ENCODE measurements at regions not wholly inside any gene's neighbourhood (a gene's known extent, or its start where the extent isn't known, plus 50 kb on each side); places are given as distances from the start of the nearest gene placed in this dataset.
A peak's percentile ranks its signal among the peaks of the same experiment; 100 is the strongest.

DNA sequence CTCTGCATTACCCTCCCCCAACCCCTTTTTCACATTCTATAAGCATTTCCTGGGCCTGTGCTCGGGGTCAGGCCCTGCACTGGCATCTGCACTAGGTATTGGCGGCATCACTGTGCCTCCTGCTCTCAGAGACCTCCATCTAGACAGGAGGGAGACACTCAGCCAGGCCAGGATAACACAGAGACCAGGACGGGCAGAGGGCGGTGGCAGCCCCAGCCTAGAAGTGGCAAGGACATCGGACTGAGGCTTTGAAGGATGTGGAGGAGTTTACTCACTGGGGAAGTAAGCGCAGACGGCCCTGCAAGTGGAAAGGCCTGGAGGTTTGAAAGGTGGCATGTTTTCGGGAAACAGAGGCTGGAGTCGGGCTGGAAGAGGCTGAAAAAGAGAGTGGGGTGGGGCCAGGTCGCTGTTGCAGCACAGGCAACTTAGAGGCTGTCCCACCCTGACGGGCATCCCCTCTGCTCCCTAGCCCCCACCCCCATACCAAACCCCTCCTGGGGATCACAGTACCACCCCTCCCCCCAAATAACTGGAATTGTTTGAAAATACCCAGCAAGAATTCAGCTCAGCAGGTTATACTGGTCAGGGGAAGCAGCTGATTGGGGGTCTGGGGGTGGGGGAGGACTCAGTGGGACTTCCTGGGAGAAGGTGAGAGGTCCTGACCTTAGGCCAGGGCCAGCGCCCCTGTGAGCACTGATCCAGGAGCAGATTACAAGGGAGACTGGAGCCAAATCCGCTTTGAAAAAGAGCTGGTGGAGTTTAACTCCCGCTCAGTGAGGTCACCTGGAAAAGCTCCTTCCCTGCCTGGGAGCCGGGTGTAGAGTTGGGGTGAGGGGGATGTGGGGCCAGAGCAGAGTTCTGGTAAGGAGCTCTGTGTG is 121.8 kb upstream of the WNT4 start:
- no peak for DNase-seq (ENCODE audit: low spot score)

- DNase-seq (ENCODE audit: low spot score), result no peak
These were observed 123.2 kb upstream of the WNT4 start for GRCh38 chr1:22266141-22266540.

DNA sequence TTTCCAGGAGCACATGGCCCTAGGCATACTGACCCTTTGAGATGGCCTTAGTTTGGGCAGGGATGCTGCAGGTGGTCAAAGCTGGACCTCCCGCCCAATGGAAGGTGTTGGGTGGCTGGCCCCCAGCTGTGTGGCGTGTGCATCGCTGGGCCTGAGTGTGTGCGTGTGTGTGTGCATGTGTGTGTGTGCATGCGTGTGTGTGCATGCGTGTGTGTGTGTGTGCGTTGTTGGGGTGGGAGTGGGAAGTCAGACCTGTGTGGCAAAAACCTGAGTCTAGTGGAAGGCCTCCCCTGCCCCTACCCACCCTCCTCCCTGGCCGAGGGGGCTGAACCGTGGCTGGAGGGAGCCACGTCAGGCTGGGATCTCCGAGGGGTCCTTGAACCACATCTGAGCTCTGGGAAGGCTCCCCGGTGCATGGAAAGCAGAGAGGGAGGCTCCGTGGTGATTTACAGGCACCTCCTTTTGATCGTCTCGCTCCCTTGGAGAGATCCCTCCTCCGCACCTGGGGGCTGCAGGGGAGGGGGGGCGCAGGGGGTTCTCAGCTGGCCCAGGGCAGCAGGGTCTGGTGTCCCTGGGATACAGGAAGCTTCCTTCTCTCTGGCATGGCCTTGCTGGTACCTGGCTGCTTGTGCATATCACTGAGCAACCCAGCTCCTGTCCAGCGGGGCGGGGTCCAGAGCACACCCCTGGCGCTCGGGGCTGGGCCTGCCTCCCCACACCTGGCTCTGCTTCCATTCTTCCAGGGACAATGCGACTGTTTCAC is 124.7 kb upstream of the WNT4 start:
- DNase-seq (ENCODE audit: low spot score), result no peak

GRCh38 chr1:22268327-22268726 is 125.4 kb upstream of the WNT4 start:
- DNase-seq (ENCODE audit: low spot score), result no peak

DNA sequence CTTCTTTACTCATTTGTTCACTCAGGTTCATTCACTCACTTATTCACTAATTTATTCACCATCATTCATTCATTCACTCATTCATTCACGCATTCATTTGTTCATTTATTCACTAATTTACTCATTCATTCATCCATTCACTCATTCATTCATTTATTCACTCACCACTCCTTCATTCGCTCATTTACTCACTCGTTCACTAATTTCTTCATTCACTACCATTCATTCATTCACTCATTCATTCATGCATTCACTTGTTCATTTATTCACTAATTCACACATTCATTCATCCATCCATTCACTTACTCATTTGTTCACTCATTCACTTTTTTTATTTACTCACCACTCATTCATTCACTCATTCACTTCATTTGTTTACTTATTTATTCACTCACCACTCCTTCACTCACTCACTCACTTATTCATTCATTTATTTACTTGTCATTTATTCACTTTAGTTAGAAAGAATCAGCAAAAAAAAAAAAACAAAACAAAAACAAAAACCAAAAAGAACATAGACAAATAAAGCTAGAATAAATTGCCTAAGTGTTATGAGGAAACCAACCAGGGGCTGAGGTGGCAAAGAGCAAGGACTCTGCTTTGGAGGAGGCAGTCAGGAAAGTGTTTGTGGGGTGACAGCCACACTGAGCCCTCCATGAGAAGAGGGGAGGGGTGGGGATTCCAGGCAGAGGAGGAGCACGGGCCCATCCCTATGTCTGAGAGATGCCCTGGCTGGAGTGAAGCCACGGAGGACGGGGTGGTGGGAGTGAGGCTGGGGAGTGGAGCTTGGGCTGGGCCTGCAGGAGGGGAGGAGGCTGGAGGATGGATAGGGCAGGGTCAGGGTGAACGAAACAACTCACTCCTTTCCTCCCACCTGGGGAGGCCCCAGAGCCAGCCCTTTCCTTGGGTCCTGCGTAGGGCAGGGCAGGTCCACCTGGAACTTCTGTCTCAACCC is 129.2 kb upstream of the WNT4 start:
- no peak for DNase-seq (ENCODE audit: low spot score)

- no peak for DNase-seq (ENCODE audit: low spot score)
These were observed 131.1 kb upstream of the WNT4 start for GRCh38 chr1:22273686-22274681.

- no peak for DNase-seq (ENCODE audit: low spot score)
These were observed 132.3 kb upstream of the WNT4 start for GRCh38 chr1:22275167-22275566.

- DNase-seq (ENCODE audit: low spot score), result peak; percentile 48
These were observed 132.9 kb upstream of the WNT4 start for GRCh38 chr1:22275626-22276395.

GRCh38 chr1:22276396-22276748 is 133.5 kb upstream of the WNT4 start:
- no peak for DNase-seq (ENCODE audit: low spot score)

GRCh38 chr1:22277662-22278061 is 134.8 kb upstream of the WNT4 start:
- no peak for DNase-seq (ENCODE audit: low spot score)

- no peak for DNase-seq (ENCODE audit: low spot score)
These were observed 136.8 kb upstream of the WNT4 start for GRCh38 chr1:22279735-22280134.

GRCh38 chr1:22280526-22280925 is 137.6 kb upstream of the WNT4 start:
- DNase-seq (ENCODE audit: low spot score), result no peak

DNA sequence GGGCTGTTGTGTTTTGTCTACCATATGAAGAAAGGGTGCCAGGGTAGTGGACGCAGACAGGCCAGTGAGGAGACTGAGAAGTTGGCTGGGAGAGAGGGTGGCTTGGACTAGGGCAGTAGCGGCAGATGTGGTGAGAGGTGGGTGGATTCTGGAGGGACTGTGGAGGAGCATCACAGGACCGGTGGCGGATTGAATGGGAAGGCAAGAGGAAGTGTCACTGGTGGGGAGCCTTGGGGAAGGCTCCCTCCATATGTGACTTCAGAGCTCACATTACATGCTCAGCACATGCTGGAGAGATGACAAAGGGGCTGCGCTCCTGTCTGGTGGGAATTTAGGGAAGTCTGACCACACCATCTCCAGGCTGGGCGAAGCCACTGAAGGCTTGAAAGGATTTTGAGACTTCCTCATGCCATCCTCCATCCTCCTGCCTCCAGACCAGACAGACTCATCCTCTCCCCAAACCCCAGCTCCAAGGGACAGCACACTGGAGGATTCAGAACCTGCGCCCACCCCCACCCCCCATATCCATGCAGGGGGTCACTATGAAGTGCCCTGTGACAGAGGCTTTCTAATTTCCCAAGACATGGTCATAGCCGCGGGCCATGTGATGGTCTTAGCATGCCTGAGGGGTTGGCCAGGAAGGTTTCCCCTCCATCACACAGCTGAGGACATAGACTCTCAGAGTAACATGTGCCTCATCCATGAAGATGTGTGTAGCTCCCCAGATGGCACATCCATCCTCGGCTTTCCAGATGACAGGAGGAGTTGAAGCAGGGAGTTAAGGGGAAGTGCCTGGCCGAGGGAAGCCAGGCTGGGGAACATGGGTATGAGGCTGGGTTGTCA is 138.8 kb upstream of the WNT4 start:
- no peak for DNase-seq (ENCODE audit: low spot score)

GRCh38 chr1:22282364-22282995 is 139.6 kb upstream of the WNT4 start:
- DNase-seq (ENCODE audit: low spot score), result no peak

DNA sequence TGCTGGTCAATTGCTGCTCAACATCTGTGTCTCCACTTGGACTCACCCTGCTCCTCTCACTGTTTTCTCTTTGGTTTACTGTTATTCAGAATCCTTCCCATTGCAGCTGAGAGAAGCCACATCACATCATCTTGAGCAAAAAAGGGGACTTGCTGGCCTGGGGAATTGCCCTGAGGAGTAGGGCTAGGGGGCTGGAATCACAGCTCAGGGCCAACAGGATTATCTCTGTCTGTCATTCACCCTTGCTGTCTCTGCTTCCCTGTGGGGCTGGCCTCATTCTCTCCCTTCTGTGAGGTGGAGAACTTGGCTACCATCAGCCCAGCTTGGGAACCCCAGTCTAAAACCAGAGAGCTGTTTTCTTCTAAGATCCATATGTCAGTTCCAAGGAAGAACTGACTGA is 140.7 kb upstream of the WNT4 start:
- DNase-seq (ENCODE audit: low spot score), result no peak

GRCh38 chr1:22284236-22284635 is 141.3 kb upstream of the WNT4 start:
- no peak for DNase-seq (ENCODE audit: low spot score)

DNA sequence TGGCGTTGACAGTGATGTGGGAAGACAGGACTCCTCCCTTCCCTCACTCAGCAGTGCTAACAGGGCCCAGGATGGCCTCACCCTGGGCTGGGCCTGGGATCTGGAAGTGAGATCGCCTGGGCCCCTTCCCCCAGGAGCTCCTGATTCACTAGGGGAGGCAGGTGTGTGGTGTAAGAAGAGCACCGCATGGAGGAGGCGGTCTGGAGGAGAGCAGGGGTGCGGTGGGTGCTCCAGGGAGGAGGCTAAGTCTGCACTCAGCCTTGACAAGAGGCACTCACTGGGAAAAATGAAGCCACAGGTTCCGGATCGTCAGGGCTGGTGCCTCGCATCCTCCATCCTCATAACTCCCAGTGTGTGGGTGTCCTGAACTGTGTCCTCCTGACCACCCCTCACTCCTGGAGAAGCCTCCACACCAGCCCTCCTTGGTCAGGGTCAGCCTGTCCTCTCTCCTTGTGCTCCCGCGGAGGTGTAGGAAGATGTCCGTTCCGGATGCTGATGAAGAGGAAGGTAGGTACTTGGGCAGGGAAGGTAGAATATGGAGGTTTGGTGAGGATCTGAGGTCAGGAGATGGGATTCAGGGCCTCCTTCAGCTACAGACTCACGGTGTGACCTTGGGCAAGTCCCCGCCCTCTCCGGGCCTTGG is 142.1 kb upstream of the WNT4 start:
- no peak for DNase-seq (ENCODE audit: low spot score)
